Erythroblast (primary cell): ENCODE measurements at regions not wholly inside any gene's neighbourhood (a gene's known extent, or its start where the extent isn't known, plus 50 kb on each side); places are given as distances from the start of the nearest gene placed in this dataset.

Experiments
- DNase-seq, 2 experiments: peaks; one replicate each; lab custom pipeline; 2025; lab: John Stamatoyannopoulos, UW
- GATA1 ChIP-seq: IDR thresholded peaks from 2 replicates; pipeline ENCODE4 v1.6.1; 2011; ENCODE audit warnings: low read depth, mild to moderate bottlenecking, control low read depth, low read length, moderate library complexity
- POLR2A ChIP-seq: IDR thresholded peaks from 2 replicates; pipeline ENCODE4 v1.6.1; 2011; ENCODE audit warnings: mild to moderate bottlenecking, low read length

DNA sequence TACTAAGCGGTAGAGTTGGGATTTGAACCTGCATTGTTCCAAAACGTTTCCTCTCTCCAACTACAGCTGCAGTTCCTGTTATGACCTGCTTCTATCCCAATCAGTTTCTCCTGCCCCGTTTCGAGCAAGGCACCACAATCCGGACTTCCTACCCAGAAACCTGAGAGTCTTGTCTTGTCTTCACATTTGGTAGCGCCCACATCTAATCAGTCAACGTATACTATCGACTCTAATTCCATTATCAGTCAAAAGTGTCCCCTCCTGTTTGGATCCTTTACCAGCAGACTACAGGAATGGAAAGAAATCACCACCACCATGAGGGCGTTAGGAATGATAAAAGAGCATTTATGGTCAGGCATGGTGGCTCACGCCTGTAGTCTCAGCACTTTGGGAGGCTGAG, 124.6 kb downstream of the AXIN2 start:
- DNase-seq: no peak
- TF ChIP-seq GATA1: no peak
- TF ChIP-seq POLR2A: no peak

DNA sequence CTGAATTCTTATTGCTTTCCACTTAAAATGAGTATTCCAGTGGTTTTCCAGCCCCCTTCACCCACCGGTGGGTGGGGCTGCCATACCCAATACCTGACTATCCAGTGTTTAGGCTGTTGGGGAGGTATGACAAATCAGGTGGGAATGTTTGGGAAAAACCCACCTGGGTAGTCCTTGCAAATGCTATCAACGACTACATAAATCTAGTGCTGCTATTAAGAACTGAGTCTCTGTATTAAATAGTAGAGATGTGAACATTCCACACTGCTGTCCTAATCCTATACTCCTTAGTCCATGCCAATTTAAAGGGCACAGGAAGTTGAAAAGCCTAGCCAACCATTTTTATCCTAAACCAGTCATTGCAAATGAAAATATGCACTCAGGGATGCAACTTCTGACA, 126.6 kb downstream of the AXIN2 start:
- no peak for DNase-seq
- no peak for TF ChIP-seq POLR2A
- TF ChIP-seq GATA1: no peak

GRCh38 chr17:65434251-65434650, 127.2 kb downstream of the AXIN2 start:
- TF ChIP-seq POLR2A (no peak), GATA1 (no peak)
- no peak for DNase-seq

GRCh38 chr17:65433592-65433991, 127.9 kb downstream of the AXIN2 start:
- DNase-seq: no peak
- TF ChIP-seq GATA1 (no peak), POLR2A (no peak)

- no peak for TF ChIP-seq GATA1
- TF ChIP-seq POLR2A: no peak
- DNase-seq: no peak
Measured at GRCh38 chr17:65433157-65433556, 128.3 kb downstream of the AXIN2 start.

DNA sequence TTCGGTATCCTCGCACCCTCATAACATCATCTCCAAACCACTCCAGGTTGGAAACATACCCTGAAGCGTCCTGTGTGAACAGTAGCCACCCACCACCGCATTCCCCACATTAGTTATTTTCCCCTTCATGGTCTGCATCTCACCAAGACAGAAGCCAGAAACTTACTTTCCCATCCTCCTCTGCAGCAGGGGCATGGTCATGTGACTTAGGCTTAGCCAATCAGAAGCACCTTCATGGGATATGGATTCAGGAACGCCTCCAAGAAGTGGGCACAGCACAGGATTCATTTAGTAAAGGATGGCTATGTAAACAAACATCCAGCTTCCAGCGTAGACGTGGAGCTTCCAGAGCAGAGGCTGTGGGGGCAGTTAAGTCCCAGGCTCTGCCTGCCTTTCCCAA, 130.3 kb downstream of the AXIN2 start:
- DNase-seq: no peak
- TF ChIP-seq POLR2A: no peak

GRCh38 chr17:65430209-65430833, 131.1 kb downstream of the AXIN2 start:
- DNase-seq: no peak
- TF ChIP-seq GATA1 (no peak), POLR2A (no peak)

GRCh38 chr17:65423346-65424140, 137.9 kb downstream of the AXIN2 start:
- DNase-seq: no peak
- TF ChIP-seq GATA1 (no peak), POLR2A (no peak)

- no peak for DNase-seq
Measured at GRCh38 chr17:65418622-65419021, 142.8 kb downstream of the AXIN2 start.

GRCh38 chr17:65417406-65418221, 143.8 kb downstream of the AXIN2 start:
- DNase-seq: no peak
- TF ChIP-seq GATA1 (no peak), POLR2A (no peak)

More at GRCh38 chr17:65418622-65419021, 142.8 kb downstream of the AXIN2 start:
- TF ChIP-seq POLR2A: no peak
- no peak for TF ChIP-seq GATA1

DNA sequence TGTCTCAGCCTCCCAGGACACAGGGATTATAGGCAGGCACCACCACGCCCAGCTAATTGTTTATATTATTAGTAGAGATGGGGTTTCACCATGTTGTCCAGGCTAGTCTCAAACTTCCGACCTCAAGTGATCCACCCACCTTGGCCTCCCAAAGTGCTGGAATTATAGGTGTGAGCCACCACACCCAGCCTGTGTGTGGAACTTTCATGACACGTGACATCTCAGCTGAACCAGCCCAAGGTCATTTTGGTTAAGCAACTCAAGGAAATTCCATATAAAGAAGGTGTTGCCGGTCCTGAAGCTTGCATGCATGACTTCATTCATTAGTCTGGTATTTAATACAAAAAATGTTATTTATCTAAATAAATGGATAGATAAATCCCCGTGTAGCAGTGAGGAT, 145.5 kb downstream of the AXIN2 start:
- TF ChIP-seq GATA1: no peak
- no peak for TF ChIP-seq POLR2A
- DNase-seq: no peak

DNA sequence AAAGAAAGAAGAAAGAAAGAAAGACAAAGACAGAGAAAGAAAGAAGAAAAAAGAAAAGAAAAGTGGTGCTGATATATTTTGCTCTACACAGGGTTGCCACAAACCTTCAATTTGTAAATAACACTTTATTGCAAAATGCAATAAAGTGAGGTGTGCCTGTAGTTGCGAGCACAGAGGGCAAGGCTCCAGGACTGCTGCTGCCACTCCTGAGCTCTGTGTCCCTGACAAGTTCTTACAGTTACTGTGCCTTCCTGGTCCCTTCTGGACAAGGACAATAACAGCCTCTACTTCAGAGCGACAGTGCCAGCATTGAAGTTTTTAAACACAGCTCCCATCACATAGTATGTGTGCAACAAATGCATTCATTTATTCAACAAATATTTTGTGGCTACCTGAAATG, 148.1 kb downstream of the AXIN2 start:
- TF ChIP-seq POLR2A (no peak), GATA1 (no peak)
- no peak for DNase-seq

DNA sequence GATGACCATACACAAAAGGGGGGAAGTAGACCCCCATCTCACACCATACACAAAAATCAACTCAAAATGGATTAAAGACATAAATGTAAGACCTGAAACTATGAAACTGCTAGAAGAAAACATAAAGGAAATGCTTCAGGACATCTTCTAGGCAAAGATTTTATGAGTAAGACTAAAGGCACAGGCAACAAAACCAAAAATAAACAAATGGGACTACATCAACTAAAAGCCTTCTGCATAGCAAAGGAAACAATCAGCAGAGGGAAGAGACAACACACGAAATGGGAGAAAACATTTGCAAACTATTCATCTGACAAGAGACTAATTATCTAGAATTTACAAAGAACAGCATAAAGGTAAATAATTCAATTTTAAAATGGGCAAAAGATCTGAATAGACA, 152.1 kb downstream of the AXIN2 start:
- DNase-seq: no peak
- TF ChIP-seq POLR2A (no peak), GATA1 (no peak)

- no peak for DNase-seq
- TF ChIP-seq GATA1: no peak
- TF ChIP-seq POLR2A: no peak
Measured at GRCh38 chr17:65408050-65408449, 153.4 kb downstream of the AXIN2 start.
